ENCODE measurements at regions not wholly inside any gene's neighbourhood (a gene's known extent, or its start where the extent isn't known, plus 50 kb on each side); places are given as distances from the start of the nearest gene placed in this dataset.

- no peak for TF ChIP-seq CTCF (conservative IDR thresholded peaks at IDR 0.05; ENCODE audit: low read length)
- no peak for TF ChIP-seq EZH2phosphoT487 (IDR thresholded peaks at IDR 0.05; ENCODE audit: borderline replicate concordance, low read depth, low read length)
Measured at GRCh38 chr7:13803134-13803533, 186.3 kb downstream of the ETV1 start.

Measured in OCI-LY7 (cell line).